HG03175 (cell line): ENCODE measurements at regions not wholly inside any gene's neighbourhood (a gene's known extent, or its start where the extent isn't known, plus 50 kb on each side); places are given as distances from the start of the nearest gene placed in this dataset.

ENCODE experiments used
- ATAC-seq: cut with Tn5 transposase; IDR thresholded peaks from one replicate; pipeline ENCODE4 v1.9.1; 2021; ENCODE audit warnings: mild to moderate bottlenecking, moderate library complexity; ENCODE audit not compliant: unreplicated experiment

GRCh38 chr13:44234566-44234965 is 139.1 kb upstream of the SERP2 start:
- ATAC-seq, result no peak

- ATAC-seq, result no peak
Measured at GRCh38 chr13:44236370-44236769, 137.3 kb upstream of the SERP2 start.

- no peak for ATAC-seq
Measured at GRCh38 chr13:44236801-44237207, 136.8 kb upstream of the SERP2 start.

GRCh38 chr13:44237276-44237767 is 136.3 kb upstream of the SERP2 start:
- ATAC-seq, result no peak

- ATAC-seq, result no peak
Measured at GRCh38 chr13:44237881-44238421, 135.7 kb upstream of the SERP2 start.

GRCh38 chr13:44240611-44241145 is 132.9 kb upstream of the SERP2 start:
- ATAC-seq, result no peak

GRCh38 chr13:44241638-44242037 is 132.0 kb upstream of the SERP2 start:
- no peak for ATAC-seq

- ATAC-seq, result no peak
Measured at GRCh38 chr13:44242766-44243165, 130.9 kb upstream of the SERP2 start.

GRCh38 chr13:44243198-44243857 is 130.3 kb upstream of the SERP2 start:
- no peak for ATAC-seq

- no peak for ATAC-seq
Measured at GRCh38 chr13:44244288-44244687, 129.3 kb upstream of the SERP2 start.

GRCh38 chr13:44249431-44249836 is 124.2 kb upstream of the SERP2 start:
- no peak for ATAC-seq

- no peak for ATAC-seq
Measured at GRCh38 chr13:44252938-44253337, 120.7 kb upstream of the SERP2 start.

- no peak for ATAC-seq
Measured at GRCh38 chr13:44255771-44256364, 117.8 kb upstream of the SERP2 start.

GRCh38 chr13:44257796-44258195 is 115.8 kb upstream of the SERP2 start:
- ATAC-seq, result no peak

- ATAC-seq, result peak; percentile 85
Measured at GRCh38 chr13:44259045-44260027, 114.3 kb upstream of the SERP2 start.

GRCh38 chr13:44260336-44260735 is 113.3 kb upstream of the SERP2 start:
- ATAC-seq, result no peak

- ATAC-seq, result no peak
Measured at GRCh38 chr13:44263751-44264620, 109.6 kb upstream of the SERP2 start.

- ATAC-seq, result no peak
Measured at GRCh38 chr13:44266305-44266704, 107.3 kb upstream of the SERP2 start.

GRCh38 chr13:44266772-44267171 is 106.9 kb upstream of the SERP2 start:
- ATAC-seq, result no peak

GRCh38 chr13:44267203-44267602 is 106.4 kb upstream of the SERP2 start:
- no peak for ATAC-seq
